Right atrium auricular region (tissue), 2 donors: ENCODE measurements at regions not wholly inside any gene's neighbourhood (a gene's known extent, or its start where the extent isn't known, plus 50 kb on each side); places are given as distances from the start of the nearest gene placed in this dataset.
"Not testable (repeated sequence)": the region's sequence is repeated elsewhere in the genome, so short reads cannot be mapped to it uniquely, and the experiment has no call there.

ENCODE experiments used
- DNase-seq: peaks from one replicate; pipeline ENCODE4 v3.0.0-alpha.2; 2019; ENCODE audit warnings: low spot score
- H3K27ac ChIP-seq, 2 donors: fragments of 200-600 bp; sonication (generic); 1 replicate in 1 of 2; 2 replicates in 1 of 2; pipeline ENCODE4 v1.5.1; 2016 to 2019
- H3K27me3 ChIP-seq, 2 donors: fragments of 200-600 bp; sonication (generic); one replicate each; pipeline versions ENCODE4 v1.5.1 to v1.6.0; 2017 to 2019
- H3K36me3 ChIP-seq: fragments of 200-600 bp; sonication (generic); one replicate; pipeline ENCODE4 v1.5.1; 2016
- H3K4me1 ChIP-seq, 2 donors: fragments of 200-600 bp; sonication (generic); one replicate each; pipeline versions ENCODE4 v1.5.1 to v1.6.0; 2017 to 2019
- H3K4me3 ChIP-seq, 2 donors: fragments of 200-600 bp; sonication (generic); 1 replicate in 1 of 2; 2 replicates in 1 of 2; pipeline ENCODE4 v1.5.1; 2017 to 2019; ENCODE audit warnings: mild to moderate bottlenecking in 1 of 2, moderate library complexity in 1 of 2
- H3K9me3 ChIP-seq, 2 donors: fragments of 200-600 bp; sonication (generic); one replicate each; pipeline ENCODE4 v1.5.1; 2019
- CTCF ChIP-seq, 2 donors: fragments of 200-600 bp; sonication (generic); IDR thresholded peaks; one replicate each; pipeline ENCODE4 v1.5.1; 2019; ENCODE audit warnings: antibody characterized with exemption in 2 of 2

DNA sequence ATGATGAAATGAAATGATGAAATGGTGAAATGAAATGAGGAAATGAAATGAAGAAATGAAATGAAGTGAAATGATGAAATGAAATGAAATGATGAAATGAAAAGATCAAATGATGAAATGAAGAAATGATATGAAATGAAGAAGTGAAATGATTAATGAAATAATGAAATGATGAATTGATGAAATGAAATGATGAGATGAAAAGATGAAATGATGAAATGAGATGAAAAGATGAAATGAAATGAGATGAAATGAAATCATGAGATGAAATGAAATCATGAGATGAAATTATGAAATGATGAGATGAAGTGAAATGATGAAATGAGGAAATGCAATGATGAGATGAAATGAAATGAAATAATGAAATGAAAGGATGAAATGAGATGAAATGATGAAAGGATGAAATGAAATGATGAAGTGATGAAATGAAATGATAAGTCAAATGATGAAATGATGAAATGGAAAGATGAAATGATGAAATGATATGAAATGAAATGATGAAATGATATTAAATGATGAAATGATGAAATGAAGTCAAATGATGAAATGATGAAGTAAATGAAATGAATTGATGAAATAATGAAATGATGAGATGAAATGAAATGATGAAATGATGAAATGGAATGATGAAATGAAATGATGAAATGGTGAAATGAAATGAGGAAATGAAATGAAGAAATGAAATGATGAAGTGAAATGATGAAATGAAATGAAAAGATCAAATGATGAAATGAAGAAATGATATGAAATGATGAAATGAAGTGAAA, 220.9 kb upstream of the VKORC1L1 start:
- H3K36me3 ChIP-seq, H3K27ac ChIP-seq, H3K4me3 ChIP-seq, H3K4me1 ChIP-seq, H3K9me3 ChIP-seq, H3K27me3 ChIP-seq, DNase-seq: not testable (repeated sequence)

- DNase-seq, H3K4me3 ChIP-seq, H3K27me3 ChIP-seq, H3K9me3 ChIP-seq, H3K27ac ChIP-seq, H3K4me1 ChIP-seq, H3K36me3 ChIP-seq: not testable (repeated sequence)
Measured at GRCh38 chr7:65652669-65653068, 220.2 kb upstream of the VKORC1L1 start.

- H3K9me3 ChIP-seq, H3K4me1 ChIP-seq, DNase-seq, H3K36me3 ChIP-seq, H3K4me3 ChIP-seq, H3K27ac ChIP-seq, H3K27me3 ChIP-seq: not testable (repeated sequence)
Measured at GRCh38 chr7:65656494-65657188, 216.2 kb upstream of the VKORC1L1 start.

DNA sequence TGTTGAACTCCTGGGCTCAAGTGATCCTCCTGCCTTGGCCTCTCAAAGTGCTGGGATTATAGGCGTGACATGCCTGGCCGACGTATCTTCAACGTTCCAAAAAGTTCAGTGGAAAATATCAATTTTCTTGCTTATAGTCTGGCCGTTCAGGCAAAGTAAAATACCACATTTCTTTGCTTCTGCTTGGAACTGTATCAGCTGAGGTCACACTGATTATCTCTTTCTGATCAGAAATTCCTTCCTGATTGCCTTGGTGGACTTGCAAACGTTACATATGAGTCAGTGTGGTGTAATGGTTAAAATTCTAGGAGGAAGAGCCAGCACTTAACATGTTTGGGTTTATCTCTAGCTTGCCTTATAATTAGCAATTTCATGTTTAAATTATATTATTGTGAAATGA, 189.5 kb upstream of the VKORC1L1 start:
- not testable (repeated sequence) for DNase-seq, H3K27ac ChIP-seq, H3K36me3 ChIP-seq, H3K27me3 ChIP-seq, H3K4me3 ChIP-seq, H3K9me3 ChIP-seq, H3K4me1 ChIP-seq

GRCh38 chr7:65699026-65699714, 173.7 kb upstream of the VKORC1L1 start:
- DNase-seq: not testable (repeated sequence)

GRCh38 chr7:65699715-65700356, 173.0 kb upstream of the VKORC1L1 start:
- not testable (repeated sequence) for DNase-seq, H3K27ac ChIP-seq, H3K27me3 ChIP-seq, H3K36me3 ChIP-seq, H3K4me3 ChIP-seq, H3K9me3 ChIP-seq, H3K4me1 ChIP-seq

More at GRCh38 chr7:65699026-65699714, 173.7 kb upstream of the VKORC1L1 start:
- not testable (repeated sequence) for H3K27me3 ChIP-seq, H3K36me3 ChIP-seq, H3K4me3 ChIP-seq, H3K4me1 ChIP-seq, H3K9me3 ChIP-seq, H3K27ac ChIP-seq

DNA sequence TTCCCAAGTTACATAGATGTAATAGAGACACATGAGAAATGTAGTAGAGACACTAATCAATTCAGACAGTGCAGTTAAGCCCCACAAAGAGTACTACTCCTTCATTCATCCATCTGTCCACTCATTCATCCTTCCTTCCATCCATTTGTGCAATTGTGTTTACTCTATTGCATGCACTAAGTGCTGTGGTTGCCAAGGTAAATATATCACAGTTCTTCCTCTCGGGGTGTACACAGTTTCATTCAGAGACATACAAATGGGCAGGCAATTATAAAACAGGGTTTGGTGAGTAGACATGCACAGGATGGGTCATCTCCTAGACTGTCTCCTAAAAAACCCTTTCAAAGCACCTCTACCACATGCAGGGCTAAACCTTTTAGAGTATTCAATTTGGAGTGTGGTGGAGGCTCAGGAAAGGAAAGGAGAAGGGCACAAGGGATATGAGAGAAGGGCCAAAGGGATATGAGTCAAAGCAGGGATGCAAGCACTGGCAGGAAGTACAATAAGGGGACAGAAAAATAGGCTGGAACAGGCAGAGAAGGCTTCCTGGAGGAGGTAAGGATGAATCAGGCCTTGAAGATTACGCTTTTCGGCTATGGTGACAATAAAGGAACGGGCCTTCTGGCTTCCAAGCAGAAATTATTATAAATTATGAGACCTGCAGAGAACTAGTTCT, 153.6 kb upstream of the VKORC1L1 start:
- H3K9me3 ChIP-seq, H3K27ac ChIP-seq, DNase-seq, H3K4me3 ChIP-seq, H3K4me1 ChIP-seq, H3K27me3 ChIP-seq, H3K36me3 ChIP-seq: not testable (repeated sequence)

- TF ChIP-seq CTCF (IDR thresholded peaks at IDR 0.05): peak; percentile 54 to 85
- peak; percentile 61 for DNase-seq
- no peaks in the 10 kb centered on the region for H3K9me3 ChIP-seq
Measured at GRCh38 chr7:65722361-65722792, 150.5 kb upstream of the VKORC1L1 start.

GRCh38 chr7:65727182-65727581, 145.7 kb upstream of the VKORC1L1 start:
- H3K36me3 ChIP-seq, H3K9me3 ChIP-seq, DNase-seq, H3K27ac ChIP-seq, H3K4me1 ChIP-seq, H3K4me3 ChIP-seq, H3K27me3 ChIP-seq: not testable (repeated sequence)

More at GRCh38 chr7:65722361-65722792, 150.5 kb upstream of the VKORC1L1 start:
- Histone ChIP-seq H3K27me3 (no peaks in the 10 kb centered on the region), H3K4me3 (no peak overlapping the region), H3K36me3 (peaks cover 8% of the 10 kb centered on the region), H3K27ac (no peak overlapping the region), H3K4me1 (no peaks in the 10 kb centered on the region)
